ENCODE measurements at regions not wholly inside any gene's neighbourhood (a gene's known extent, or its start where the extent isn't known, plus 50 kb on each side); places are given as distances from the start of the nearest gene placed in this dataset.

- Histone ChIP-seq H3K4me1 (ENCODE audit: insufficient read depth) (no peaks in the 10 kb centered on the region), H3K27ac (no peak overlapping the region), H3K27me3 (no peaks in the 10 kb centered on the region), H3K4me3 (no peak overlapping the region), H3K9me3 (no peaks in the 10 kb centered on the region), H3K36me3 (no peaks in the 10 kb centered on the region)
- 92 to 95% (median 92%) methylated on average over 24 of the region's 24 CpGs for WGBS, 3 donors
- intact Hi-C loops (cut with DNase I): no loop called here
- no peak for DNase-seq
- no peak for TF ChIP-seq EP300 (IDR thresholded peaks at IDR 0.05)
- TF ChIP-seq, protein P1, sequence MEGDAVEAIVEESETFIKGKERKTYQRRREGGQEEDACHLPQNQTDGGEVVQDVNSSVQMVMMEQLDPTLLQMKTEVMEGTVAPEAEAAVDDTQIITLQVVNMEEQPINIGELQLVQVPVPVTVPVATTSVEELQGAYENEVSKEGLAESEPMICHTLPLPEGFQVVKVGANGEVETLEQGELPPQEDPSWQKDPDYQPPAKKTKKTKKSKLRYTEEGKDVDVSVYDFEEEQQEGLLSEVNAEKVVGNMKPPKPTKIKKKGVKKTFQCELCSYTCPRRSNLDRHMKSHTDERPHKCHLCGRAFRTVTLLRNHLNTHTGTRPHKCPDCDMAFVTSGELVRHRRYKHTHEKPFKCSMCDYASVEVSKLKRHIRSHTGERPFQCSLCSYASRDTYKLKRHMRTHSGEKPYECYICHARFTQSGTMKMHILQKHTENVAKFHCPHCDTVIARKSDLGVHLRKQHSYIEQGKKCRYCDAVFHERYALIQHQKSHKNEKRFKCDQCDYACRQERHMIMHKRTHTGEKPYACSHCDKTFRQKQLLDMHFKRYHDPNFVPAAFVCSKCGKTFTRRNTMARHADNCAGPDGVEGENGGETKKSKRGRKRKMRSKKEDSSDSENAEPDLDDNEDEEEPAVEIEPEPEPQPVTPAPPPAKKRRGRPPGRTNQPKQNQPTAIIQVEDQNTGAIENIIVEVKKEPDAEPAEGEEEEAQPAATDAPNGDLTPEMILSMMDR (IDR thresholded peaks at IDR 0.05): no peak
- no peak for TF ChIP-seq POLR2A (IDR thresholded peaks at IDR 0.05)
Observed at GRCh38 chr16:61581417-61582046, 454.7 kb downstream of the CDH8 start.

- H3K27me3 ChIP-seq: no peaks in the 10 kb centered on the region
- no peak overlapping the region for H3K4me3 ChIP-seq
- no peak for DNase-seq
- H3K27ac ChIP-seq: no peak overlapping the region
- 92 to 97% (median 96%) methylated on average over 17 of the region's 17 CpGs for WGBS, 3 donors
- TF ChIP-seq, protein P1 (IDR thresholded peaks at IDR 0.05): no peak
- TF ChIP-seq POLR2A (IDR thresholded peaks at IDR 0.05): no peak
- TF ChIP-seq EP300 (IDR thresholded peaks at IDR 0.05): no peak
- H3K36me3 ChIP-seq: no peaks in the 10 kb centered on the region
- intact Hi-C loops (cut with DNase I): no loop called here
- no peaks in the 10 kb centered on the region for H3K9me3 ChIP-seq
- no peaks in the 10 kb centered on the region for H3K4me1 ChIP-seq (ENCODE audit: insufficient read depth)
Observed at GRCh38 chr16:61580579-61580978, 455.7 kb downstream of the CDH8 start.

DNA sequence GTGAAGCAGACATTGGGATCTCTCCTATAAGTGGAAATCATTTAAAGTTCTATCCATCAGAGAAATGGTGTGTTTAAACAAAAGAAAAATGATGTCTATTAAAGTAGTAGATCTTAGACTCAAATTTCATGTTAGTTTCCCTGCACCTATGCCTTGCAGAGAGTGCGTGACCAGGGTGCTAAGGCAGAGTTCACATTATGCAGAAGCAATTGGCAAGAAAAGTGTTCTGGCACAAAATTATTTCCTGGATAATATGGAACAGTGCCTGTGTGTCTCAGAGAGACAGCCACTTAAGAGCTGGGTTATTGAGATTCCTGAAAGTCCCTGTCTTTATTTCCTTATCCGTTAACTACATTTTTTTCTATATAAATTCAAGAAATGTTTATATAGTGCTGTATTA is 457.0 kb downstream of the CDH8 start:
- Histone ChIP-seq H3K27me3 (no peaks in the 10 kb centered on the region), H3K4me3 (no peak overlapping the region), H3K4me1 (ENCODE audit: insufficient read depth) (no peaks in the 10 kb centered on the region), H3K9me3 (no peaks in the 10 kb centered on the region), H3K36me3 (no peaks in the 10 kb centered on the region), H3K27ac (no peak overlapping the region)
- intact Hi-C loops (cut with DNase I): no loop called here
- TF ChIP-seq EP300 (IDR thresholded peaks at IDR 0.05): no peak
- TF ChIP-seq, protein P1 (IDR thresholded peaks at IDR 0.05): no peak
- no peak for TF ChIP-seq POLR2A (IDR thresholded peaks at IDR 0.05)
- WGBS, 3 donors: 75 to 82% (median 77%) methylated on average over 2 of the region's 2 CpGs
- no peak for DNase-seq

GRCh38 chr16:61576476-61576875 is 459.8 kb downstream of the CDH8 start:
- no peak for DNase-seq
- H3K27ac ChIP-seq: no peak overlapping the region
- H3K9me3 ChIP-seq: no peaks in the 10 kb centered on the region
- no peaks in the 10 kb centered on the region for H3K27me3 ChIP-seq
- 76 to 82% (median 77%) methylated on average over 5 of the region's 5 CpGs for WGBS, 3 donors
- no peak overlapping the region for H3K4me3 ChIP-seq
- TF ChIP-seq POLR2A (IDR thresholded peaks at IDR 0.05) (no peak), EP300 (IDR thresholded peaks at IDR 0.05) (no peak)
- TF ChIP-seq, protein P1 (IDR thresholded peaks at IDR 0.05): no peak
- no peaks in the 10 kb centered on the region for H3K36me3 ChIP-seq
- H3K4me1 ChIP-seq (ENCODE audit: insufficient read depth): no peaks in the 10 kb centered on the region
- intact Hi-C loops (cut with DNase I): no loop called here

Data from ovary (tissue), 7 donors.